SU-DHL-6 (cell line): ENCODE measurements at regions not wholly inside any gene's neighbourhood (a gene's known extent, or its start where the extent isn't known, plus 50 kb on each side); places are given as distances from the start of the nearest gene placed in this dataset.

Source experiments
- H2AFZ ChIP-seq: fragments of 200-600 bp; sonication (generic); 2 replicates; pipeline ENCODE4 v1.6.1; 2014; ENCODE audit warnings: low read depth, mild to moderate bottlenecking, moderate library complexity, mixed read lengths, antibody characterized with exemption, low read length; ENCODE audit not compliant: severe bottlenecking
- H3F3A ChIP-seq: fragments of 200-600 bp; shearing (Covaris generic); 2 replicates; pipeline ENCODE4 v1.6.0; 2016; ENCODE audit warnings: antibody characterized with exemption, mild to moderate bottlenecking; ENCODE audit not compliant: insufficient read depth
- H3K27ac ChIP-seq: fragments of 200-600 bp; sonication (generic); 2 replicates; pipeline ENCODE4 v1.5.1; 2016; ENCODE audit warnings: low read depth, mild to moderate bottlenecking, low read length, moderate library complexity, mixed read lengths
- H3K27me3 ChIP-seq: fragments of 200-600 bp; sonication (generic), shearing (Covaris generic); 2 replicates; pipeline ENCODE4 v1.6.0; 2014; ENCODE audit warnings: mild to moderate bottlenecking, low read length
- H3K36me3 ChIP-seq: fragments of 200-600 bp; sonication (generic); 2 replicates; pipeline ENCODE4 v1.6.1; 2014; ENCODE audit warnings: mild to moderate bottlenecking, low read length, mixed read lengths
- H3K4me2 ChIP-seq: fragments of 300-600, 200-600 bp; shearing (Covaris generic), sonication (generic); 2 replicates; pipeline ENCODE4 v1.6.0; 2014; ENCODE audit warnings: low read length, low read depth, mild to moderate bottlenecking; ENCODE audit not compliant: poor library complexity, severe bottlenecking
- H3K4me3 ChIP-seq: fragments of 200-600 bp; sonication (generic); 2 replicates; pipeline ENCODE4 v1.5.1; 2014; ENCODE audit warnings: antibody characterized with exemption, low read length, mild to moderate bottlenecking, mixed read lengths; ENCODE audit not compliant: insufficient read depth, poor library complexity, severe bottlenecking
- H3K79me2 ChIP-seq: fragments of 200-600 bp; sonication (generic); 2 replicates; pipeline ENCODE4 v1.6.1; 2014; ENCODE audit warnings: mild to moderate bottlenecking, low read length, moderate library complexity; ENCODE audit not compliant: insufficient read depth
- H3K9ac ChIP-seq: fragments of 200-600 bp; sonication (generic); 2 replicates; pipeline ENCODE4 v1.7.0; 2014; ENCODE audit warnings: mild to moderate bottlenecking, low read length
- H3K9me2 ChIP-seq: fragments of 200-600 bp; sonication (generic); replicated peaks from 2 replicates; pipeline ENCODE4 v1.6.1; 2014; ENCODE audit warnings: low read length; ENCODE audit not compliant: insufficient read depth
- H3K9me3 ChIP-seq: fragments of 200-600 bp; sonication (generic); 2 replicates; pipeline ENCODE4 v1.6.1; 2014; ENCODE audit warnings: low read length, mixed read lengths; ENCODE audit not compliant: insufficient read depth
- H4K20me1 ChIP-seq: fragments of 200-600 bp; sonication (generic); 2 replicates; pipeline ENCODE4 v1.6.1; 2014; ENCODE audit warnings: low read depth, mild to moderate bottlenecking, antibody characterized with exemption, low read length, moderate library complexity, mixed read lengths
- CTCF ChIP-seq: fragments of 200-600 bp; sonication (generic); IDR thresholded peaks from one replicate; pipeline ENCODE4 v1.5.1; 2017; ENCODE audit warnings: antibody characterized with exemption, mild to moderate bottlenecking, low read length, moderate library complexity; ENCODE audit not compliant: insufficient read depth, poor library complexity, severe bottlenecking
- EZH2phosphoT487 ChIP-seq: fragments of 200-600 bp; sonication (generic), shearing (Covaris generic); conservative IDR thresholded peaks from 2 replicates; pipeline ENCODE4 v1.6.1; 2018; ENCODE audit warnings: mild to moderate bottlenecking, antibody characterized with exemption, low read length, moderate library complexity, mixed read lengths

GRCh38 chr16:79411357-79411756 is 189.2 kb downstream of the MAF start:
- no peak overlapping the region for H3K9ac ChIP-seq
- no peak overlapping the region for H2AFZ ChIP-seq
- no peak for TF ChIP-seq EZH2phosphoT487
- TF ChIP-seq CTCF = no peak
- H3K27ac ChIP-seq = no peak overlapping the region
- no peaks in the 10 kb centered on the region for H3K9me2 ChIP-seq
- no peaks in the 10 kb centered on the region for H3K79me2 ChIP-seq
- H3K36me3 ChIP-seq = no peaks in the 10 kb centered on the region
- H3K9me3 ChIP-seq = no peaks in the 10 kb centered on the region
- no peaks in the 10 kb centered on the region for H4K20me1 ChIP-seq
- no peak overlapping the region for H3K4me2 ChIP-seq
- no peak overlapping the region for H3K4me3 ChIP-seq
- H3F3A ChIP-seq = no peaks in the 10 kb centered on the region
- H3K27me3 ChIP-seq = no peaks in the 10 kb centered on the region

GRCh38 chr16:79409978-79410377 is 190.6 kb downstream of the MAF start:
- H3K79me2 ChIP-seq = no peaks in the 10 kb centered on the region
- H3F3A ChIP-seq = no peaks in the 10 kb centered on the region
- no peaks in the 10 kb centered on the region for H3K9me3 ChIP-seq
- H3K36me3 ChIP-seq = no peaks in the 10 kb centered on the region
- H3K4me3 ChIP-seq = no peak overlapping the region
- no peak overlapping the region for H3K27ac ChIP-seq
- no peak for TF ChIP-seq CTCF
- no peak for TF ChIP-seq EZH2phosphoT487
- no peaks in the 10 kb centered on the region for H3K9me2 ChIP-seq
- H2AFZ ChIP-seq = no peak overlapping the region
- H3K27me3 ChIP-seq = no peaks in the 10 kb centered on the region
- H3K4me2 ChIP-seq = no peak overlapping the region
- H3K9ac ChIP-seq = no peak overlapping the region
- no peaks in the 10 kb centered on the region for H4K20me1 ChIP-seq

- no peak overlapping the region for H3K4me3 ChIP-seq
- H3K9ac ChIP-seq = no peak overlapping the region
- no peaks in the 10 kb centered on the region for H3F3A ChIP-seq
- H3K36me3 ChIP-seq = no peaks in the 10 kb centered on the region
- no peaks in the 10 kb centered on the region for H3K9me3 ChIP-seq
- H3K4me2 ChIP-seq = no peak overlapping the region
- H3K27me3 ChIP-seq = no peaks in the 10 kb centered on the region
- TF ChIP-seq EZH2phosphoT487 (no peak), CTCF (no peak)
- no peaks in the 10 kb centered on the region for H4K20me1 ChIP-seq
- H2AFZ ChIP-seq = no peak overlapping the region
- H3K9me2 ChIP-seq = no peaks in the 10 kb centered on the region
- no peaks in the 10 kb centered on the region for H3K79me2 ChIP-seq
- H3K27ac ChIP-seq = no peak overlapping the region
Observed at GRCh38 chr16:79408355-79408754, 192.2 kb downstream of the MAF start.
